DMS153 treated with DMSO at 0.1 percent for 48 hours (cell line): ENCODE measurements at regions not wholly inside any gene's neighbourhood (a gene's known extent, or its start where the extent isn't known, plus 50 kb on each side); places are given as distances from the start of the nearest gene placed in this dataset.

Source experiments
- DNase-seq: peaks from one replicate; lab custom pipeline; 2025; ENCODE audit not compliant: unreplicated experiment; lab: John Stamatoyannopoulos, UW

- DNase-seq = no peak
Observed at GRCh38 chr11:134783234-134783633, 371.2 kb upstream of the B3GAT1 start.

GRCh38 chr11:134781380-134781866 is 369.4 kb upstream of the B3GAT1 start:
- no peak for DNase-seq

GRCh38 chr11:134780486-134781147 is 368.6 kb upstream of the B3GAT1 start:
- DNase-seq = no peak

GRCh38 chr11:134779179-134779578 is 367.1 kb upstream of the B3GAT1 start:
- DNase-seq = no peak

- no peak for DNase-seq
Observed at GRCh38 chr11:134768463-134768862, 356.4 kb upstream of the B3GAT1 start.

GRCh38 chr11:134765565-134765964 is 353.5 kb upstream of the B3GAT1 start:
- DNase-seq = no peak

GRCh38 chr11:134764966-134765365 is 352.9 kb upstream of the B3GAT1 start:
- no peak for DNase-seq

- DNase-seq = no peak
Observed at GRCh38 chr11:134764367-134764766, 352.3 kb upstream of the B3GAT1 start.

GRCh38 chr11:134763030-134763388 is 351.0 kb upstream of the B3GAT1 start:
- DNase-seq = no peak

- DNase-seq = no peak
Observed at GRCh38 chr11:134762248-134763029, 350.4 kb upstream of the B3GAT1 start.

- no peak for DNase-seq
Observed at GRCh38 chr11:134761926-134762247, 349.8 kb upstream of the B3GAT1 start.

- DNase-seq = no peak
Observed at GRCh38 chr11:134761386-134761785, 349.3 kb upstream of the B3GAT1 start.

- DNase-seq = no peak
Observed at GRCh38 chr11:134760957-134761356, 348.9 kb upstream of the B3GAT1 start.

- no peak for DNase-seq
Observed at GRCh38 chr11:134760299-134760698, 348.3 kb upstream of the B3GAT1 start.

- no peak for DNase-seq
Observed at GRCh38 chr11:134759855-134760254, 347.8 kb upstream of the B3GAT1 start.

- no peak for DNase-seq
Observed at GRCh38 chr11:134759274-134759673, 347.2 kb upstream of the B3GAT1 start.

- DNase-seq = no peak
Observed at GRCh38 chr11:134758342-134758931, 346.4 kb upstream of the B3GAT1 start.

- no peak for DNase-seq
Observed at GRCh38 chr11:134757633-134758032, 345.6 kb upstream of the B3GAT1 start.

GRCh38 chr11:134756811-134757540 is 344.9 kb upstream of the B3GAT1 start:
- no peak for DNase-seq

GRCh38 chr11:134755535-134755934 is 343.5 kb upstream of the B3GAT1 start:
- no peak for DNase-seq

- no peak for DNase-seq
Observed at GRCh38 chr11:134754521-134755198, 342.6 kb upstream of the B3GAT1 start.
